MM.1S (cell line): ENCODE measurements at regions not wholly inside any gene's neighbourhood (a gene's known extent, or its start where the extent isn't known, plus 50 kb on each side); places are given as distances from the start of the nearest gene placed in this dataset.

Source experiments
- EZH2 ChIP-seq: fragments of 300-600 bp; sonication (generic); optimal IDR thresholded peaks from 2 replicates; pipeline ENCODE3; 2017; ENCODE audit warnings: low read depth, mild to moderate bottlenecking, antibody characterized with exemption, low read length, mixed read lengths
- EZH2phosphoT487 ChIP-seq: fragments of 300-600 bp; sonication (generic); IDR thresholded peaks from 2 replicates; pipeline ENCODE4 v1.6.1; 2018; ENCODE audit warnings: antibody characterized with exemption, low read length
- TF ChIP-seq, protein P1 (sequence below): fragments of 300-600 bp; sonication (generic); IDR thresholded peaks from 2 replicates; pipeline ENCODE4 v1.5.1; 2016; ENCODE audit warnings: antibody characterized with exemption, low read length, mixed read lengths

- TF ChIP-seq, protein P1, sequence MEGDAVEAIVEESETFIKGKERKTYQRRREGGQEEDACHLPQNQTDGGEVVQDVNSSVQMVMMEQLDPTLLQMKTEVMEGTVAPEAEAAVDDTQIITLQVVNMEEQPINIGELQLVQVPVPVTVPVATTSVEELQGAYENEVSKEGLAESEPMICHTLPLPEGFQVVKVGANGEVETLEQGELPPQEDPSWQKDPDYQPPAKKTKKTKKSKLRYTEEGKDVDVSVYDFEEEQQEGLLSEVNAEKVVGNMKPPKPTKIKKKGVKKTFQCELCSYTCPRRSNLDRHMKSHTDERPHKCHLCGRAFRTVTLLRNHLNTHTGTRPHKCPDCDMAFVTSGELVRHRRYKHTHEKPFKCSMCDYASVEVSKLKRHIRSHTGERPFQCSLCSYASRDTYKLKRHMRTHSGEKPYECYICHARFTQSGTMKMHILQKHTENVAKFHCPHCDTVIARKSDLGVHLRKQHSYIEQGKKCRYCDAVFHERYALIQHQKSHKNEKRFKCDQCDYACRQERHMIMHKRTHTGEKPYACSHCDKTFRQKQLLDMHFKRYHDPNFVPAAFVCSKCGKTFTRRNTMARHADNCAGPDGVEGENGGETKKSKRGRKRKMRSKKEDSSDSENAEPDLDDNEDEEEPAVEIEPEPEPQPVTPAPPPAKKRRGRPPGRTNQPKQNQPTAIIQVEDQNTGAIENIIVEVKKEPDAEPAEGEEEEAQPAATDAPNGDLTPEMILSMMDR, result no peak
- TF ChIP-seq EZH2 (no peak), EZH2phosphoT487 (no peak)
Observed at GRCh38 chr17:71428897-71429296, 691.9 kb upstream of the SOX9 start.
